ENCODE measurements at regions not wholly inside any gene's neighbourhood (a gene's known extent, or its start where the extent isn't known, plus 50 kb on each side); places are given as distances from the start of the nearest gene placed in this dataset.
"Not testable (repeated sequence)": the region's sequence is repeated elsewhere in the genome, so short reads cannot be mapped to it uniquely, and the experiment has no call there.

- no peak for DNase-seq (ENCODE audit: low read depth)
- TF ChIP-seq CTCF (IDR thresholded peaks at IDR 0.05; ENCODE audit: insufficient read depth, low read length), result no peak
Observed at GRCh38 chr5:18736051-18736398, 1101.8 kb downstream of the TAF11L14 start.

GRCh38 chr5:18736736-18737135 is 1102.5 kb downstream of the TAF11L14 start:
- DNase-seq (ENCODE audit: low read depth); H3K4me3 ChIP-seq (ENCODE audit: low read depth, low read length): not testable (repeated sequence)

More at GRCh38 chr5:18736051-18736398, 1101.8 kb downstream of the TAF11L14 start:
- H3K4me3 ChIP-seq (ENCODE audit: low read depth, low read length), result no peak overlapping the region

- no peak overlapping the region for H3K4me3 ChIP-seq (ENCODE audit: low read depth, low read length)
- no peak for TF ChIP-seq CTCF (IDR thresholded peaks at IDR 0.05; ENCODE audit: insufficient read depth, low read length)
- no peak for DNase-seq (ENCODE audit: low read depth)
Observed at GRCh38 chr5:18740301-18740700, 1106.0 kb downstream of the TAF11L14 start.

GRCh38 chr5:18742830-18743229 is 1108.6 kb downstream of the TAF11L14 start:
- no peak for TF ChIP-seq CTCF (IDR thresholded peaks at IDR 0.05; ENCODE audit: insufficient read depth, low read length)
- H3K4me3 ChIP-seq (ENCODE audit: low read depth, low read length), result no peak overlapping the region
- DNase-seq (ENCODE audit: low read depth), result no peak

- no peak overlapping the region for H3K4me3 ChIP-seq (ENCODE audit: low read depth, low read length)
- no peak for TF ChIP-seq CTCF (IDR thresholded peaks at IDR 0.05; ENCODE audit: insufficient read depth, low read length)
- no peak for DNase-seq (ENCODE audit: low read depth)
Observed at GRCh38 chr5:18744441-18744840, 1110.2 kb downstream of the TAF11L14 start.

GRCh38 chr5:18745042-18745987 is 1111.1 kb downstream of the TAF11L14 start:
- H3K4me3 ChIP-seq (ENCODE audit: low read depth, low read length), result peak overlapping the region; percentile 48
- TF ChIP-seq CTCF (IDR thresholded peaks at IDR 0.05; ENCODE audit: insufficient read depth, low read length), result no peak
- peak; percentile 1 for DNase-seq (ENCODE audit: low read depth)

- H3K4me3 ChIP-seq (ENCODE audit: low read depth, low read length), result peak overlapping the region; percentile 48
- TF ChIP-seq CTCF (IDR thresholded peaks at IDR 0.05; ENCODE audit: insufficient read depth, low read length), result no peak
- DNase-seq (ENCODE audit: low read depth), result peak; percentile 7
Observed at GRCh38 chr5:18745988-18746615, 1111.8 kb downstream of the TAF11L14 start.

Data from fibroblast of the aortic adventitia (primary cell).